ENCODE measurements at regions not wholly inside any gene's neighbourhood (a gene's known extent, or its start where the extent isn't known, plus 50 kb on each side); places are given as distances from the start of the nearest gene placed in this dataset.

- in situ Hi-C loops (cut with MboI; ENCODE audit: low sequenced_read_pairs) = no loop called here
- CTCF ChIA-PET = no interaction called here
Observed at GRCh38 chr5:120134944-120135343, 329.2 kb upstream of the PRR16 start.

More at GRCh38 chr5:120134944-120135343, 329.2 kb upstream of the PRR16 start:
- Histone ChIP-seq H2AK5ac (ENCODE audit: low read depth, low read length) (no peak overlapping the region), H2BK15ac (ENCODE audit: low read depth, low read length) (no peak overlapping the region), H3K4ac (ENCODE audit: low read depth, low read length) (no peak overlapping the region), H4K8ac (ENCODE audit: low read depth in 2 of 2, low read length in 2 of 2) (no peak overlapping the region), H4K5ac (ENCODE audit: low read depth, low read length) (no peak overlapping the region), H3K27me3 (ENCODE audit: control insufficient read depth, insufficient read depth, low read length) (no peaks in the 10 kb centered on the region), H2BK5ac (ENCODE audit: low read depth, low read length, poor library complexity, severe bottlenecking) (no peak overlapping the region), H3K4me1 (ENCODE audit: control insufficient read depth, insufficient read depth, low read length) (peaks cover 11% of the 10 kb centered on the region), H2BK20ac (ENCODE audit: low read depth, low read length) (no peak overlapping the region), H3K23ac (ENCODE audit: low read depth, low read length) (no peak overlapping the region), H3K79me1 (ENCODE audit: low read depth in 1 of 2, low read length in 2 of 2) (no peaks in the 10 kb centered on the region), H3K9ac (ENCODE audit: low read depth, low read length) (no peak overlapping the region), H2BK120ac (ENCODE audit: low read depth, low read length) (no peak overlapping the region), H3K4me3 (ENCODE audit: insufficient read depth, low read depth, low read length) (no peak overlapping the region), H4K91ac (ENCODE audit: insufficient read depth, low read depth, low read length) (no peak overlapping the region), H3K4me2 (ENCODE audit: low read depth, low read length) (no peak overlapping the region), H2AK9ac (replicated peaks; ENCODE audit: low read depth, low read length, poor library complexity) (no peak overlapping the region), H2AFZ (replicated peaks; ENCODE audit: low read length, poor library complexity) (no peak overlapping the region), H3K36me3 (ENCODE audit: control insufficient read depth, insufficient read depth, low read length) (no peaks in the 10 kb centered on the region; the same call in 1 of the 2 replicates), H3K56ac (ENCODE audit: extremely low read depth, insufficient read depth, low read length) (no peak overlapping the region), H3K9me3 (ENCODE audit: control insufficient read depth, insufficient read depth, low read length) (no peaks in the 10 kb centered on the region), H3K27ac (ENCODE audit: insufficient read depth, low read length) (no peak overlapping the region), H3K9me1 (ENCODE audit: insufficient read depth, low read length) (peaks cover 9% of the 10 kb centered on the region; the same call in 1 of the 2 replicates), H3K18ac (ENCODE audit: low read depth, low read length) (no peak overlapping the region), H3K14ac (replicated peaks; ENCODE audit: low read depth, low read length) (no peak overlapping the region), H4K20me1 (ENCODE audit: insufficient read depth, low read length) (no peaks in the 10 kb centered on the region)
- dilution Hi-C loops (cut with HindIII; ENCODE audit: low sequenced_read_pairs, unreplicated experiment) (no loop called here), intact Hi-C loops (cut with micrococcal nuclease) (no loop called here)
- POLR2A ChIA-PET (ENCODE audit: unreplicated experiment) = no interaction called here
- ATAC-seq (ENCODE audit: low read depth) (no peak), DNase-seq (peak; percentile 46)
- TF ChIP-seq RAD21 (IDR thresholded peaks at IDR 0.05; ENCODE audit: low read length) = no peak
- TF ChIP-seq NFE2L2 (IDR thresholded peaks at IDR 0.05; ENCODE audit: low read depth, low read length) = no peak
- TF ChIP-seq FOS (IDR thresholded peaks at IDR 0.05; ENCODE audit: low read depth, low read length) = no peak
- TF ChIP-seq CTCF (conservative IDR thresholded peaks at IDR 0.05; ENCODE audit: low read depth, low read length) = no peak
- no TSS peak for BruUV-seq (replicated peaks)
